ENCODE measurements at regions not wholly inside any gene's neighbourhood (a gene's known extent, or its start where the extent isn't known, plus 50 kb on each side); places are given as distances from the start of the nearest gene placed in this dataset.

- no peak overlapping the region for H3K27ac Mint-ChIP-seq (ENCODE audit: unreplicated experiment)
- DNase-seq = no peak
- peaks cover 7% of the 10 kb centered on the region for H3K9me3 Mint-ChIP-seq (ENCODE audit: unreplicated experiment)
- no peak for TF ChIP-seq CTCF (IDR thresholded peaks at IDR 0.05; ENCODE audit: partially characterized antibody, unreplicated experiment)
- no peak overlapping the region for H3K4me3 Mint-ChIP-seq (ENCODE audit: unreplicated experiment)
- peaks cover 13% of the 10 kb centered on the region for H3K27me3 Mint-ChIP-seq (ENCODE audit: unreplicated experiment)
- no peaks in the 10 kb centered on the region for H3K4me1 Mint-ChIP-seq (ENCODE audit: low read depth, unreplicated experiment)
- H3K36me3 Mint-ChIP-seq (ENCODE audit: unreplicated experiment) = peaks cover 9% of the 10 kb centered on the region
These were observed 657.4 kb upstream of the ID2 start for GRCh38 chr2:8024506-8024905.

GRCh38 chr2:8026381-8026780 lies 655.5 kb upstream of the ID2 start:
- Mint-ChIP-seq H3K4me3 (ENCODE audit: unreplicated experiment) (no peak overlapping the region), H3K36me3 (ENCODE audit: unreplicated experiment) (peaks cover 5% of the 10 kb centered on the region), H3K9me3 (ENCODE audit: unreplicated experiment) (peaks cover 7% of the 10 kb centered on the region), H3K27me3 (ENCODE audit: unreplicated experiment) (peaks cover 9% of the 10 kb centered on the region), H3K4me1 (ENCODE audit: low read depth, unreplicated experiment) (no peaks in the 10 kb centered on the region), H3K27ac (ENCODE audit: unreplicated experiment) (no peak overlapping the region)
- no peak for DNase-seq
- TF ChIP-seq CTCF (IDR thresholded peaks at IDR 0.05; ENCODE audit: partially characterized antibody, unreplicated experiment) = no peak

GRCh38 chr2:8027387-8027786 lies 654.5 kb upstream of the ID2 start:
- Mint-ChIP-seq H3K4me3 (ENCODE audit: unreplicated experiment) (no peak overlapping the region), H3K9me3 (ENCODE audit: unreplicated experiment) (peaks cover 7% of the 10 kb centered on the region), H3K4me1 (ENCODE audit: low read depth, unreplicated experiment) (no peaks in the 10 kb centered on the region), H3K27ac (ENCODE audit: unreplicated experiment) (no peak overlapping the region), H3K36me3 (ENCODE audit: unreplicated experiment) (peaks cover 5% of the 10 kb centered on the region), H3K27me3 (ENCODE audit: unreplicated experiment) (peaks cover 11% of the 10 kb centered on the region)
- DNase-seq = no peak
- TF ChIP-seq CTCF (IDR thresholded peaks at IDR 0.05; ENCODE audit: partially characterized antibody, unreplicated experiment) = no peak

- H3K4me3 Mint-ChIP-seq (ENCODE audit: unreplicated experiment) = no peak overlapping the region
- H3K27ac Mint-ChIP-seq (ENCODE audit: unreplicated experiment) = no peak overlapping the region
- no peaks in the 10 kb centered on the region for H3K4me1 Mint-ChIP-seq (ENCODE audit: low read depth, unreplicated experiment)
- no peak for TF ChIP-seq CTCF (IDR thresholded peaks at IDR 0.05; ENCODE audit: partially characterized antibody, unreplicated experiment)
- peaks cover 5% of the 10 kb centered on the region for H3K36me3 Mint-ChIP-seq (ENCODE audit: unreplicated experiment)
- H3K27me3 Mint-ChIP-seq (ENCODE audit: unreplicated experiment) = peaks cover 11% of the 10 kb centered on the region
- peaks cover 7% of the 10 kb centered on the region for H3K9me3 Mint-ChIP-seq (ENCODE audit: unreplicated experiment)
- no peak for DNase-seq
These were observed 653.8 kb upstream of the ID2 start for GRCh38 chr2:8028036-8028435.

- Mint-ChIP-seq H3K27me3 (ENCODE audit: unreplicated experiment) (peaks cover 11% of the 10 kb centered on the region), H3K27ac (ENCODE audit: unreplicated experiment) (no peak overlapping the region), H3K4me3 (ENCODE audit: unreplicated experiment) (no peak overlapping the region), H3K36me3 (ENCODE audit: unreplicated experiment) (peaks cover 5% of the 10 kb centered on the region), H3K9me3 (ENCODE audit: unreplicated experiment) (peaks cover 7% of the 10 kb centered on the region), H3K4me1 (ENCODE audit: low read depth, unreplicated experiment) (no peaks in the 10 kb centered on the region)
- no peak for DNase-seq
- TF ChIP-seq CTCF (IDR thresholded peaks at IDR 0.05; ENCODE audit: partially characterized antibody, unreplicated experiment) = no peak
These were observed 653.4 kb upstream of the ID2 start for GRCh38 chr2:8028436-8028835.
